HEK293 (cell line): ENCODE measurements at regions not wholly inside any gene's neighbourhood (a gene's known extent, or its start where the extent isn't known, plus 50 kb on each side); places are given as distances from the start of the nearest gene placed in this dataset.

ENCODE experiments used
- BCL11B ChIP-seq: fragments of 450-650 bp; formaldehyde crosslinking; IDR thresholded peaks from 2 replicates; pipeline ENCODE4 v1.5.1; 2016; ENCODE audit warnings: low read depth, missing biosample characterization, missing genetic modification characterization
- CTCF ChIP-seq: fragments of 450-650 bp; formaldehyde crosslinking; IDR thresholded peaks from 2 replicates; pipeline ENCODE4 v1.5.1; 2016; ENCODE audit warnings: missing biosample characterization, missing genetic modification characterization
- GFI1B ChIP-seq: fragments of 450-650 bp; formaldehyde crosslinking; IDR thresholded peaks from 2 replicates; pipeline ENCODE4 v1.5.1; 2016; ENCODE audit warnings: missing biosample characterization, missing genetic modification characterization
- MZF1 ChIP-seq: fragments of 450-650 bp; formaldehyde crosslinking; IDR thresholded peaks from 2 replicates; pipeline ENCODE4 v1.5.1; 2017; ENCODE audit warnings: missing biosample characterization, missing genetic modification characterization, borderline replicate concordance
- PRDM10 ChIP-seq: fragments of 450-650 bp; formaldehyde crosslinking; IDR thresholded peaks from 2 replicates; pipeline ENCODE4 v1.5.1; 2016; ENCODE audit warnings: missing biosample characterization, missing genetic modification characterization
- REST ChIP-seq: fragments of 450-650 bp; formaldehyde crosslinking; IDR thresholded peaks from 2 replicates; pipeline ENCODE4 v1.5.1; 2016; ENCODE audit warnings: missing biosample characterization, missing genetic modification characterization
- ZBTB21 ChIP-seq: fragments of 450-650 bp; formaldehyde crosslinking; IDR thresholded peaks from 2 replicates; pipeline ENCODE4 v1.5.1; 2017; ENCODE audit warnings: missing biosample characterization, missing genetic modification characterization
- ZBTB44 ChIP-seq: fragments of 450-650 bp; IDR thresholded peaks from 2 replicates; pipeline ENCODE4 v1.5.1; 2018; ENCODE audit warnings: missing biosample characterization, mild to moderate bottlenecking, missing genetic modification characterization
- ZEB2 ChIP-seq: fragments of 450-650 bp; formaldehyde crosslinking; IDR thresholded peaks from 2 replicates; pipeline ENCODE4 v1.5.1; 2016; ENCODE audit warnings: missing biosample characterization, missing genetic modification characterization
- ZNF366 ChIP-seq: fragments of 450-650 bp; formaldehyde crosslinking; conservative IDR thresholded peaks from 2 replicates; pipeline ENCODE4 v1.5.1; 2016; ENCODE audit warnings: missing biosample characterization, missing genetic modification characterization
- ZNF776 ChIP-seq: fragments of 450-650 bp; formaldehyde crosslinking; IDR thresholded peaks from 2 replicates; pipeline ENCODE4 v1.5.0; 2017; ENCODE audit warnings: missing biosample characterization, missing genetic modification characterization, borderline replicate concordance

- TF ChIP-seq MZF1 (tag by site-specific recombination) = no peak
- TF ChIP-seq CTCF (tag by site-specific recombination) = no peak
- no peak for TF ChIP-seq ZBTB21
- TF ChIP-seq ZNF776 (tag by site-specific recombination) = no peak
- TF ChIP-seq ZBTB44 = no peak
- TF ChIP-seq BCL11B = no peak
- TF ChIP-seq ZNF366 (tag by site-specific recombination) = no peak
- TF ChIP-seq ZEB2 (tag by site-specific recombination) = no peak
- no peak for TF ChIP-seq REST (tag by site-specific recombination)
- no peak for TF ChIP-seq PRDM10 (tag by site-specific recombination)
- TF ChIP-seq GFI1B (tag by site-specific recombination) = no peak
Measured at GRCh38 chr13:112249644-112250610, 126.2 kb upstream of the SPACA7 start.
